ENCODE measurements at regions not wholly inside any gene's neighbourhood (a gene's known extent, or its start where the extent isn't known, plus 50 kb on each side); places are given as distances from the start of the nearest gene placed in this dataset.

GRCh38 chr13:67769063-67769986 is 539.2 kb upstream of the PCDH9 start:
- in situ Hi-C loops (cut with HindIII; ENCODE audit: low sequenced_read_pairs): no loop called here

- in situ Hi-C loops (cut with HindIII; ENCODE audit: low sequenced_read_pairs): no loop called here
Observed at GRCh38 chr13:67763984-67764383, 533.8 kb upstream of the PCDH9 start.

- in situ Hi-C loops (cut with HindIII; ENCODE audit: low sequenced_read_pairs): no loop called here
Observed at GRCh38 chr13:67763384-67763783, 533.2 kb upstream of the PCDH9 start.

- in situ Hi-C loops (cut with HindIII; ENCODE audit: low sequenced_read_pairs): no loop called here
Observed at GRCh38 chr13:67758975-67759374, 528.8 kb upstream of the PCDH9 start.

GRCh38 chr13:67754012-67754411 is 523.9 kb upstream of the PCDH9 start:
- in situ Hi-C loops (cut with HindIII; ENCODE audit: low sequenced_read_pairs): no loop called here

- in situ Hi-C loops (cut with HindIII; ENCODE audit: low sequenced_read_pairs): no loop called here
Observed at GRCh38 chr13:67752759-67753158, 522.6 kb upstream of the PCDH9 start.

- in situ Hi-C loops (cut with HindIII; ENCODE audit: low sequenced_read_pairs): no loop called here
Observed at GRCh38 chr13:67742478-67742877, 512.3 kb upstream of the PCDH9 start.

- in situ Hi-C loops (cut with HindIII; ENCODE audit: low sequenced_read_pairs): no loop called here
Observed at GRCh38 chr13:67740871-67741535, 510.9 kb upstream of the PCDH9 start.

- in situ Hi-C loops (cut with HindIII; ENCODE audit: low sequenced_read_pairs): no loop called here
Observed at GRCh38 chr13:67736646-67737420, 506.7 kb upstream of the PCDH9 start.

GRCh38 chr13:67735651-67736050 is 505.5 kb upstream of the PCDH9 start:
- in situ Hi-C loops (cut with HindIII; ENCODE audit: low sequenced_read_pairs): no loop called here

GRCh38 chr13:67726979-67727378 is 496.8 kb upstream of the PCDH9 start:
- in situ Hi-C loops (cut with HindIII; ENCODE audit: low sequenced_read_pairs): no loop called here

- in situ Hi-C loops (cut with HindIII; ENCODE audit: low sequenced_read_pairs): no loop called here
Observed at GRCh38 chr13:67725999-67726398, 495.9 kb upstream of the PCDH9 start.

GRCh38 chr13:67713571-67713970 is 483.4 kb upstream of the PCDH9 start:
- in situ Hi-C loops (cut with HindIII; ENCODE audit: low sequenced_read_pairs): no loop called here

GRCh38 chr13:67696775-67697174 is 466.6 kb upstream of the PCDH9 start:
- in situ Hi-C loops (cut with HindIII; ENCODE audit: low sequenced_read_pairs): no loop called here

GRCh38 chr13:67664502-67664901 is 434.4 kb upstream of the PCDH9 start:
- in situ Hi-C loops (cut with HindIII; ENCODE audit: low sequenced_read_pairs): no loop called here

- in situ Hi-C loops (cut with HindIII; ENCODE audit: low sequenced_read_pairs): no loop called here
Observed at GRCh38 chr13:67662997-67663396, 432.9 kb upstream of the PCDH9 start.

- in situ Hi-C loops (cut with HindIII; ENCODE audit: low sequenced_read_pairs): no loop called here
Observed at GRCh38 chr13:67652887-67653286, 422.8 kb upstream of the PCDH9 start.

GRCh38 chr13:67651908-67652465 is 421.9 kb upstream of the PCDH9 start:
- in situ Hi-C loops (cut with HindIII; ENCODE audit: low sequenced_read_pairs): no loop called here

GRCh38 chr13:67650471-67650870 is 420.3 kb upstream of the PCDH9 start:
- in situ Hi-C loops (cut with HindIII; ENCODE audit: low sequenced_read_pairs): no loop called here

GRCh38 chr13:67645874-67646467 is 415.8 kb upstream of the PCDH9 start:
- in situ Hi-C loops (cut with HindIII; ENCODE audit: low sequenced_read_pairs): no loop called here

Measured in endothelial cell of hepatic sinusoid (primary cell).